ENCODE measurements at regions not wholly inside any gene's neighbourhood (a gene's known extent, or its start where the extent isn't known, plus 50 kb on each side); places are given as distances from the start of the nearest gene placed in this dataset.
"Not testable (repeated sequence)": the region's sequence is repeated elsewhere in the genome, so short reads cannot be mapped to it uniquely, and the experiment has no call there.

DNA sequence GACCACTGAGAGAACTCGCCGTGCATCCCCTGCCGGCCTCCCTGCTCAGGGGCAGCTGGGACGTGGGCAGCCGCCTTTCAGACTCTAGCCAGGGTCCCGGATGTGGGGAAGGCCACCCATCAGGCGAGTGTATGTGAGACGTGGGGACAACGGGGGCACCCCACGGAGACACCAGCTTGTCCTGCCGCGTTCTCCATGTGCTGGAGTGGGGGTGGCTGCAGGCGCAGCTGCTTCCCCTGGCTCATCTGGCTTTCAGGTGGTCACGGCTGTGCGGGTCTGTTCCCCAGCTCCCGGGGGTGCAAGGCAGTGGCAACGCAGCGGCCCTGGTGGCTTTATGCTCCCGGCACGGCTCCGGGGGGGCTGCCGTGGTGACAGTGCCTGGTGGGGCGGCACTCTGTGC, 4427.5 kb upstream of the TPTE start:
- H3K27me3 Mint-ChIP-seq; H3K4me1 Mint-ChIP-seq (ENCODE audit: unreplicated experiment): not testable (repeated sequence)

DNA sequence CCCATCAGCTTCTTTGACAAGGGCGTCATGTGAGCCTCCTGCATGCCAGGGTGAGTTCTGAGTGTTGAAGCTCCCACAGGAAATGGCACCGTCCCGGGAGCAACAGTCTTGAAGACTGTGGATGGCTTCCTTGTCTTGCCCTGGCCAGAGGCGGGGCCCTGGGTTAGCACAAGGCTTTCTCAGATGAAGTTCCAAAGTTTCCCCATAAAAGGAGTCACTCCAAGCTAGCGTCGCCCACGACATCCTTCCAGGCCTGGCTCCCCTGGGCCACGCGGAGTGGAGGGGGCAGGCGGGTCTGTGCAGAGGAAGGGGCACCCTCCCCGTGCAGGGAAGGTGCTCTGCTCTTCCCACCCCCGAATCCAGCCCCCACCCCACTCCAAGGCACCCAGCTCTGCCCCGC, 4426.1 kb upstream of the TPTE start:
- not testable (repeated sequence) for H3K27me3 Mint-ChIP-seq; H3K36me3 Mint-ChIP-seq; DNase-seq (ENCODE audit: extremely low spot score, unreplicated experiment); H3K4me3 Mint-ChIP-seq; H3K27ac Mint-ChIP-seq; H3K9me3 Mint-ChIP-seq; H3K4me1 Mint-ChIP-seq (ENCODE audit: unreplicated experiment)

More for the DNA sequence above, 4427.5 kb upstream of the TPTE start:
- not testable (repeated sequence) for H3K36me3 Mint-ChIP-seq; H3K4me3 Mint-ChIP-seq; DNase-seq (ENCODE audit: extremely low spot score, unreplicated experiment); H3K9me3 Mint-ChIP-seq; H3K27ac Mint-ChIP-seq

DNA sequence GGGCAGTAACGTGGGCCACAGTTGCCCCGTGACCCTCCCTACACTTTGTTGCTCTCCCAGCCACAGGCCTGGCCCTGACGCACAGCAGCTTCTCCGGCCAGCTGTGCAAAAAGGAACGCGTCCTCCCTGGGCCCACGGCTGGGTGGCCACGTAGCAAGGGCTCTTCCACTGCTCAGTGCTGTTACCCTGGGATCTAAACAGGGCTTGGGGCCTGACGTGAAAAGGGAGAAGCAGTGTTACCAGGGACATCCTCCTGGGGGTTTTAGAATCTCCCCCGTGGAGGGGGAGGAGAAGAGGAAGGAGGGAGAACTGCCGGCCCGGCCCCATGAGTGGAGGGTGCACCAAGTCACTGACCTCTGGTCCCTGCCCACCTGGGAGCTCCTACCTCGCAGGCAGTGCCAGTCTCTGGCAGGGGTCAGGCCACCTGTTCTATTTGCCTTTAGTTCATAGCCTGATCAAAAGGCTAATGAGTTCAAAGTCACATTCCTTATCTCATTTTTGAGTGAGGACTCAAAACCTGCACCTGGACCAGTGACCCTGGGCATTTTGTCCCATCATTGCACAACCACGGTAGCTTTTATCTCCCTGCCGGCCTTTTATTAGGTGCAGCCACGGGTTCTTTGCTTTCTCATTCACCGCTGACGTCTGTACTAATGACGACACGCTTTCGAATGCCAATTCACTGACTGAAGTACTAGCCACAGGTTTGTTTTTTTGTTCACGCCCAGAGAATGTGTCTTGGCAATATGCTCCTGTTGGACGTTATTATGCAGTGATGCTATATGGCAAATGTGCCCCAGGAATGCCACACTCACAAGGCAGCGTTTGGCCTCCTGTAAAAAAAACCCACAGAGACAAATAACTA, 4424.6 kb upstream of the TPTE start:
- not testable (repeated sequence) for H3K9me3 Mint-ChIP-seq; H3K27ac Mint-ChIP-seq; H3K27me3 Mint-ChIP-seq; H3K4me3 Mint-ChIP-seq; H3K4me1 Mint-ChIP-seq (ENCODE audit: unreplicated experiment); H3K36me3 Mint-ChIP-seq; DNase-seq (ENCODE audit: extremely low spot score, unreplicated experiment)

DNA sequence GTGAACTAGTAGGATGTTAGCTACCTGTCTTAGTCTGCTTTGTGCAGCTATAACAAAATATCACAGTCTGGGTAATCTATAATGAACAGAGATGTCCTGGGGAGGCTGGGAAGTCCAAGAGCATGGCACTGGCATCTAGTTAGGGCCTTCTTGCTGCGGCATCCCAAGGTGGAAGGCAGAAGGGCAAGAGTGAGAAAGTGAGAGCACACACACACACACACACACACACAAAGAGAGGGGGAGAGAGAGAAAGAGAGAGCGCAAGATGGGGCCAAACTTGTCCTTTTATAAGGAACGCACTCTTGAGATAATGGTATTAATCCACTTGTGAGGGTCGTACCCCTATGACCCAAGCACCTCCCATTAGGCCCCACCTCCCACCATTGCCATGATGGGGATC, 4423.6 kb upstream of the TPTE start:
- H3K4me1 Mint-ChIP-seq (ENCODE audit: unreplicated experiment); DNase-seq (ENCODE audit: extremely low spot score, unreplicated experiment); H3K36me3 Mint-ChIP-seq; H3K4me3 Mint-ChIP-seq; H3K9me3 Mint-ChIP-seq; H3K27me3 Mint-ChIP-seq: not testable (repeated sequence)
- peak overlapping the region; percentile 74 for H3K27ac Mint-ChIP-seq

DNA sequence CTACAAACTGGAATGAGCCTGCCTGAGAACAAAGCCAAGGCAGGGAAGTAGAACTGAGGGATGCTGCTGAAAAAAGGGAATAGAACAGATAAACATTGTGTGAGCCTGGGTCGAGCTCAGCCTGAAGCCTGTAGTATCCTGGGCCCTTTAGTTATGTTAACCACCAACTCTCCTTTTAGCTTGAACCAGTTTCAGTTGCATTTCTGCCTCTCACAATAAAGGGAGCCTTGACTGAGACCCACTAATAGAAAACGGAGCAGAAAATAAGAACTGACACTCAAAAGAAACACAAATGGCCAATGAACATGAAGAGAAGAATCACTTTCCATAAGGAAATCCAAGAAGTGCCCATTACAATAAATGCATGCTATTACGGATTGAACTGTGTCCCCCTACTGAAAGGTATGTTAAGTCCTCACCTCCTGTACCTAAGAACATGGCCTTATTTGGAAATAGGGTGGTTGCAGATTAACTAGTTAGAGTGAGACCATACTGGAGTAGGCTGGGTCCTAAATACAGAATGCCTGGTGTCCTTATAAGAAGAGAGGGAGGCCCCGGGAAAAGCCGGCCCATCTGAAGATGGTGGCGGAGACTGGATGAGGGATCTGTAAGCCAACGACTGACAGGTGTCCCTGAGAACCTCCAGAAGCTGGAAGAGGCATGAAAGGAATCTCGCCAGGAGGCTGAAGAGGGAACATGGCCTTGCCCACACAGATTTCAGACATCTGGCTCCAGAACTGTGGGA, 4423.0 kb upstream of the TPTE start:
- not testable (repeated sequence) for H3K4me3 Mint-ChIP-seq; H3K9me3 Mint-ChIP-seq; H3K27me3 Mint-ChIP-seq; H3K36me3 Mint-ChIP-seq; H3K4me1 Mint-ChIP-seq (ENCODE audit: unreplicated experiment); DNase-seq (ENCODE audit: extremely low spot score, unreplicated experiment)
- H3K27ac Mint-ChIP-seq: peak overlapping the region; percentile 65

DNA sequence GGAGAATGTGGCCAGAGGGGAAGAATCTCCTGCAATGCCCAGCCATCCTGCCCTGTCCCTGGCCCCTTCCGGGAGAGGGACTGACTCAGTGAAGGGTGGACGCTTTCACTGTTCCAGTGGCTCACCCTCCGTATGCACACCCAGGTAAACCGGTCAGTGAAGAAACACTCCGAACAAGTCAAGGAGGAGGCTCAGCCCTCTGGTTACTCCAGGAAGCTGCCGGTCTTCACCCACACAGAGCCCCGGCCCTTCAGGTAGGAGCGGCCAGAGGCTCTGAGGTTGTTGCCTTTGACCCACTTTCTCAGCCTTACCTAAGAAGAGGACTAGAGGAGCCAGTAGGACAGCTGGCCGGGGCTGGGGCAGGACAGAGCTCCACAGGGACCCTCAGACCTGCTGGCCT, 4419.8 kb upstream of the TPTE start:
- H3K27me3 Mint-ChIP-seq; DNase-seq (ENCODE audit: extremely low spot score, unreplicated experiment); H3K36me3 Mint-ChIP-seq; H3K27ac Mint-ChIP-seq; H3K4me3 Mint-ChIP-seq; H3K9me3 Mint-ChIP-seq; H3K4me1 Mint-ChIP-seq (ENCODE audit: unreplicated experiment): not testable (repeated sequence)

DNA sequence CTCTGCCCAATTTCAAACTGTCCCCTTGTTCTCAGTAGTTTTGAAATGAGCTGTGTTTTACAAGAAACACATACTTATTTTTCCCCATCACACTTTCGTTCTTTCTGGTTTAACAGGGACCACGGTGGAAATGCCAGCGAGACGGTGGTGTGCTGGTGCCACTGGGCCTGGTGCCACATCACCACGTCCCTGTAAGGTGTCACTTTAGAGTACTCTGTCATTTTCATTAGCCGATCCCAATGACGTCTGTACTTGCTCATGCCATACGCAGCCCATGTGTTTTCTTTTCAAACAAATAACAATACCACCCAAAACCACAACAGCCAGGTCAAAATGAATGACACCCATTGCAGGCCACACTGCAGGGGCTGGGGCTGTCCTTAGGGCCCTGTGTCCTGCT, 4416.8 kb upstream of the TPTE start:
- H3K36me3 Mint-ChIP-seq; H3K4me1 Mint-ChIP-seq (ENCODE audit: unreplicated experiment); H3K9me3 Mint-ChIP-seq; H3K27me3 Mint-ChIP-seq; DNase-seq (ENCODE audit: extremely low spot score, unreplicated experiment); H3K27ac Mint-ChIP-seq; H3K4me3 Mint-ChIP-seq: not testable (repeated sequence)

DNA sequence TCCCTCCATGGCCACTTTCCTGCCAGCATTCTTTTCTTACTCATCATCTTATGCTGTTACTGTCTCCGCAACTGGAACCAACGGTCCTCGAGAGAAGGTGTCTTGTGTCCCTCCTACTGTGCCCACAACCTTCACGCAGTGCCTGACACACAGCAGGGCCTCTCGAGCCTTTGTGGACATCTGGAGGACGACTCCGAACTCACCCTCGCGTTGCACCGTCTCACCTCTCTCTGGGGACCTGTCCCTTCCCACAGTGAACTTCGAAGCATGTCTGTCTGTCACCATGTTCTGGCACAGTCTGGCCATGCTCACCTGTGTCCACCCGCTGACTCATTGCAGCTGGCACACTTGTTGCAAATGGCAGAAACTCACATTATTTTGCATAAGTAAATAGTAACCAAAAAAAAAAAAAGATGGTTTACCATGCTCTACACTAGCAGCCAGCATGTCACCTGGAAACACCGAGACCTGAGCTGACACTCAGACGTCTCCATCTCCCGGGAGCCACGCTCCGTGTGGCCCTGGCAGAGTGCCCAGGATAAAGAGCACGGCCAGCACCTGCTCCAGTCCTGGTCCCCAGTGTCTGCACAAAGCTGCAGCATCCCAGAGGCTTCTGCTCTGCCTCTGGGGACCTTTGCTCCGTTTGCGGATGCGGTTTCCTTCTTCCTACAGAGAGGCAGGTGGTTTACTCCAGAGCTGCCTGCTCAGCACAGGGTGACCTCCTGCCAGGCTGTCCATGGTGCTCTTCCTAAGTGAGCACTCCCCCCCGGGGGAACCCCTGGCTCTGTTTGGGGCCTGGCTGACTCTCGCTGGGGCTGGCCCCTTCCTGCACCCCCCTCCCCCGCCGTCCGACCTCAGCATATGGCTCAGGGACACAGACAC, 4414.5 kb upstream of the TPTE start:
- not testable (repeated sequence) for DNase-seq (ENCODE audit: extremely low spot score, unreplicated experiment)

DNA sequence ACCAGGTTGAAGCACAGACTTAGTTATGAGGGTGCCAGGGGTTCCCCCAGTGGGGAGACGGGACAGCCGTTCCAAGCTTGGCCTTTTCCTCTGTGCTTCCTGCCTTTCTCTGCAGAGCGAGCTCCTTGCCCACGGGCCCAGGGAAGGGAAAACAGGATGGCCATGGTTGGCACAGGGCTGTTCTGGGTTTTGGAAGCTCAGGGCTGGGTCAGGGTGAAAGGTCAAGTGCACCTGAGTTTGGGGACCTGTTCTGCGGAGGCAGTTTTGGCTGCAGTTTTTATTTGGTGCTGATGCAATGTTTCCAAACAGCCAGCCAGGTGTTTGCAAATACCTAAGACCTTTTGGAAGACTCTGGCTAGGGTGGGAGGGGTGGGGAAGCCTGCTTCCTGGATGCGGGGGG, 4412.5 kb upstream of the TPTE start:
- not testable (repeated sequence) for H3K36me3 Mint-ChIP-seq; H3K27me3 Mint-ChIP-seq; H3K9me3 Mint-ChIP-seq; H3K27ac Mint-ChIP-seq; H3K4me3 Mint-ChIP-seq; H3K4me1 Mint-ChIP-seq (ENCODE audit: unreplicated experiment); DNase-seq (ENCODE audit: extremely low spot score, unreplicated experiment)

More for the DNA sequence above, 4414.5 kb upstream of the TPTE start:
- not testable (repeated sequence) for H3K4me1 Mint-ChIP-seq (ENCODE audit: unreplicated experiment); H3K4me3 Mint-ChIP-seq; H3K36me3 Mint-ChIP-seq; H3K27ac Mint-ChIP-seq; H3K9me3 Mint-ChIP-seq; H3K27me3 Mint-ChIP-seq

DNA sequence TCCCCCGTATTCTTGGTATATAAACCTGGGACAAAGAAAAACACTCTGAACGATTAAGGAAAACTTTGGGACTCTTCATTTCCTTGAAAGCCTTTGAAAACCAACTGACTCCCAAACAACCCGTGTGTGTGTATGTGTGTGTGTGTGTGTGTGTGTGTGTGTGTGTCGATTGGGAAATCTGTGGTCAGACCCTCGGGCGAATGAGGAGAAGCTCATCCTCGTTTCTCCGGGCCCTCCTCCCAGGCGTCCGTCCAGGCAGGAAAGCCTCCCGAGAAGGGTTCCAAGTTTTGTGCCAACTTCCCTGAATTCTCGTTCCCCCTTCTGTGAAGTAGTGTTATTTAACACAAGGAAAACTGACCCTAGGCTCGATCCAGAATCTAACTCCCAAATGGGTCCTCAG, 4411.6 kb upstream of the TPTE start:
- DNase-seq (ENCODE audit: extremely low spot score, unreplicated experiment); H3K4me3 Mint-ChIP-seq; H3K27me3 Mint-ChIP-seq; H3K36me3 Mint-ChIP-seq; H3K9me3 Mint-ChIP-seq; H3K4me1 Mint-ChIP-seq (ENCODE audit: unreplicated experiment); H3K27ac Mint-ChIP-seq: not testable (repeated sequence)

DNA sequence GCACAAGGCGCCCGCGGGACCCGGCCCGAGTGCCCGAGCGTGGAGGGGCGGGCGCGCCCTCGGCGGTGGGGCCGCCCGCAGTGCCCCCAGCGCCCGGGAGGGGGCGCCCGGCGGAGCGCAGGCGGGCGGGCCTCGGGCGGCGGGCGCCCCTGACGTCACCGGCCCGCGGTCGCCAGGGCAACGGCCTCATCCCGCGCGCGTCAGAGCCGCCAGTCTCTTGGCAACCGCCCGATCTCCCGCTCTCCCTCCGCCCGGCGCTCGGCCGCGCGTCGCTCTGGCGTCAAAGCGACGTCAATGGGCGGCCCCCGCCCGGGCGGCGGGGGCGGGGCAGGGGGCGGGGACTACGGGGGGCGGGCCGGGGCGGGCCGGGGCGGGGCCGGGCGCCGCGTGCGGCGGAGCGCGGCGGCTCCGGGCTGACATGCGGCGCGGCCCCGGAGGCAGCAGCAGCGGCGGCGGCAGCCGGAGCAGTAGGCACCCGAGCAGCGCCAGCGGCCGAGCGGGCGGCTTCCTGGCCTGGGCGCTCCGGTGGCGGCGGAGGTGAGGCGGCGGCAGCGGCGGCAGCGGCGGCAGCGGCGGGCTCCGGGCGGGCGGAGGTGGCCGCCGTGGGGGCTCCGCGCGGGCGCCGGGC, 4410.6 kb upstream of the TPTE start:
- not testable (repeated sequence) for H3K27ac Mint-ChIP-seq; H3K4me3 Mint-ChIP-seq; H3K4me1 Mint-ChIP-seq (ENCODE audit: unreplicated experiment); H3K36me3 Mint-ChIP-seq; H3K9me3 Mint-ChIP-seq; DNase-seq (ENCODE audit: extremely low spot score, unreplicated experiment); H3K27me3 Mint-ChIP-seq

DNA sequence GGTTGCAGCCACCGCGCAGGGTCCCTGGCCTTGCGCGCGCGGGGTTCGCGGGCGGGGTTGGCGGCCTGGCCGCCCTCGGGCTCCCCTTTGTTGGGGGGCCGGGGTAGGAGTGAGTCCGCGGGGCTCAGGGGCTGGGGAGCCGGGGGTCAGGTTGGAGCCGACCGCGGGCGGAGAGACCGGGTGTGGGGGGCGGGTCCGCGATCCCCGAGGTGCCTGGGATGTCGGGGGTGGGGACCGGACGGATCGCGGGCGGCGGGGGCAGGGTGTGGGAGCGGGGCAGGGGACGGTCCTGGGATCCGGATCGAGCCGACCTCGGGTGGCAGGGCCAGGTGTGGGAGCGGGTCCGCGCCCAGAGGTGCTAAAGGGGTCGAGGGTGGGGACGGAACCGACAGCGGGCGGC, 4410.0 kb upstream of the TPTE start:
- H3K27ac Mint-ChIP-seq; H3K4me3 Mint-ChIP-seq; H3K27me3 Mint-ChIP-seq; H3K9me3 Mint-ChIP-seq; DNase-seq (ENCODE audit: extremely low spot score, unreplicated experiment); H3K36me3 Mint-ChIP-seq; H3K4me1 Mint-ChIP-seq (ENCODE audit: unreplicated experiment): not testable (repeated sequence)

DNA sequence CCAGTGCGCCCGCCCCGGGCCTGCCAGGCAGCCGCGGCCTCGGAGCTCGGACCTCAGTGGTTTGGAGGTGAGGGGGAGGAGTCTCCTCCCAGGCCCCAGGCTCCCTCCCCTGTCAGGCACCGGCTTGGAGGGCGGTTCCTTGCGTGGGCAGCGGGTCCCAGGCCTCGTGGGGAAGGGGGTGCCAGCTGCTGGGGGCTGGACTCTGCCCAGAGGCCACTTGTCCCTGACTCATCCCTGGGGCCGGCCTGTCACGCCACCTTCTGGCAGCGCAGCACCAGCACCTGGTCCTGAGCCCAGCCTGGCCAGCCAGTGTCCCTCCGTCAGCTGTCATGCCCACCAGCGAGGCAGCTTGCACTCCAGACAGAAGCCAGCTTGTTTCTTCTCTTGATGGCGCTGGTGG, 4403.0 kb upstream of the TPTE start:
- H3K36me3 Mint-ChIP-seq; H3K27ac Mint-ChIP-seq; H3K4me3 Mint-ChIP-seq; H3K4me1 Mint-ChIP-seq (ENCODE audit: unreplicated experiment); DNase-seq (ENCODE audit: extremely low spot score, unreplicated experiment); H3K9me3 Mint-ChIP-seq; H3K27me3 Mint-ChIP-seq: not testable (repeated sequence)

Measured in type B pancreatic cell (in vitro differentiated cells).